HL-60 (cell line): ENCODE measurements at regions not wholly inside any gene's neighbourhood (a gene's known extent, or its start where the extent isn't known, plus 50 kb on each side); places are given as distances from the start of the nearest gene placed in this dataset.

Experiments used
- DNase-seq, 2 experiments: peaks; one replicate each; pipeline ENCODE4 v3.0.0-alpha.2; 2010 to 2020; ENCODE audit warnings: low read depth in 1 of 2, low spot score in 1 of 2
- H3K27ac ChIP-seq: fragments of 250-450 bp; sonication (Bioruptor Pico); replicated peaks from 2 replicates; pipeline ENCODE4 v1.5.1; 2020; ENCODE audit warnings: mild to moderate bottlenecking, moderate library complexity
- H3K27me3 ChIP-seq: fragments of 250-450 bp; sonication (Bioruptor Pico); 2 replicates; pipeline ENCODE4 v1.5.1; 2021; ENCODE audit warnings: mild to moderate bottlenecking, moderate library complexity; ENCODE audit not compliant: insufficient read depth, poor library complexity, severe bottlenecking
- H3K4me3 ChIP-seq: replicated peaks from 2 replicates; pipeline ENCODE4 v1.5.1; 2011; ENCODE audit warnings: mild to moderate bottlenecking, control low read depth, low read length; ENCODE audit not compliant: insufficient read depth
- GABPA ChIP-seq: IDR thresholded peaks from 2 replicates; pipeline ENCODE4 v1.6.1; 2012; ENCODE audit warnings: low read depth
- POLR2AphosphoS5 ChIP-seq: IDR thresholded peaks from 2 replicates; pipeline ENCODE4 v1.6.1; 2012; ENCODE audit warnings: low read depth
- SPI1 ChIP-seq: IDR thresholded peaks from 2 replicates; pipeline ENCODE4 v1.6.1; 2012; ENCODE audit warnings: low read depth, mild to moderate bottlenecking, borderline replicate concordance
- TF ChIP-seq, protein P1 (sequence below): IDR thresholded peaks from one replicate; pipeline ENCODE4 v1.5.1; 2011; ENCODE audit warnings: low read length, control low read depth, inconsistent platforms; ENCODE audit not compliant: insufficient read depth
- TF ChIP-seq, protein P2 (sequence below): IDR thresholded peaks from 2 replicates; pipeline ENCODE4 v1.6.1; 2012; ENCODE audit warnings: low read depth; ENCODE audit not compliant: insufficient replicate concordance

DNA sequence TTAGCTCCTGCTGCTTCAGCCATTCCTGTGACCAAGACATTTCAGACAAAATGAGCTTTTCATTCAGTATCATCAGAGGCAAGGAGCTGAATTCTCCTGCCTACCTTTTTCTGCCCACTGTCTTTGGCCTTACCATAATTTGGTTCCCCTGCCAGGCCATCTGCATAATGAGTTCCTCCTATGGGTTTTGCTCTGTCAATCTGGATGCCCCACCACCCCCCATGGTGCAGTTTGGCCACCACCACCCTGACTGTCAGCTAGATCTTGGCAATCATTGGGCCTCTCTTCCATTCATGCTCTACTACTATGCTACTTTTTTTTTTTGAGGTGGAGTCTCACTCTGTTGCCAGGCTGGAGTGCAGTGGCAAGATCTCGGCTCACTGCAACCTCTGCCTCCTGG is 169.2 kb upstream of the ZKSCAN2 start:
- H3K27me3 ChIP-seq, result no peaks in the 10 kb centered on the region
- TF ChIP-seq SPI1 (no peak), POLR2AphosphoS5 (no peak), GABPA (no peak)
- TF ChIP-seq, protein P1, sequence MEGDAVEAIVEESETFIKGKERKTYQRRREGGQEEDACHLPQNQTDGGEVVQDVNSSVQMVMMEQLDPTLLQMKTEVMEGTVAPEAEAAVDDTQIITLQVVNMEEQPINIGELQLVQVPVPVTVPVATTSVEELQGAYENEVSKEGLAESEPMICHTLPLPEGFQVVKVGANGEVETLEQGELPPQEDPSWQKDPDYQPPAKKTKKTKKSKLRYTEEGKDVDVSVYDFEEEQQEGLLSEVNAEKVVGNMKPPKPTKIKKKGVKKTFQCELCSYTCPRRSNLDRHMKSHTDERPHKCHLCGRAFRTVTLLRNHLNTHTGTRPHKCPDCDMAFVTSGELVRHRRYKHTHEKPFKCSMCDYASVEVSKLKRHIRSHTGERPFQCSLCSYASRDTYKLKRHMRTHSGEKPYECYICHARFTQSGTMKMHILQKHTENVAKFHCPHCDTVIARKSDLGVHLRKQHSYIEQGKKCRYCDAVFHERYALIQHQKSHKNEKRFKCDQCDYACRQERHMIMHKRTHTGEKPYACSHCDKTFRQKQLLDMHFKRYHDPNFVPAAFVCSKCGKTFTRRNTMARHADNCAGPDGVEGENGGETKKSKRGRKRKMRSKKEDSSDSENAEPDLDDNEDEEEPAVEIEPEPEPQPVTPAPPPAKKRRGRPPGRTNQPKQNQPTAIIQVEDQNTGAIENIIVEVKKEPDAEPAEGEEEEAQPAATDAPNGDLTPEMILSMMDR, result no peak
- TF ChIP-seq, protein P2, sequence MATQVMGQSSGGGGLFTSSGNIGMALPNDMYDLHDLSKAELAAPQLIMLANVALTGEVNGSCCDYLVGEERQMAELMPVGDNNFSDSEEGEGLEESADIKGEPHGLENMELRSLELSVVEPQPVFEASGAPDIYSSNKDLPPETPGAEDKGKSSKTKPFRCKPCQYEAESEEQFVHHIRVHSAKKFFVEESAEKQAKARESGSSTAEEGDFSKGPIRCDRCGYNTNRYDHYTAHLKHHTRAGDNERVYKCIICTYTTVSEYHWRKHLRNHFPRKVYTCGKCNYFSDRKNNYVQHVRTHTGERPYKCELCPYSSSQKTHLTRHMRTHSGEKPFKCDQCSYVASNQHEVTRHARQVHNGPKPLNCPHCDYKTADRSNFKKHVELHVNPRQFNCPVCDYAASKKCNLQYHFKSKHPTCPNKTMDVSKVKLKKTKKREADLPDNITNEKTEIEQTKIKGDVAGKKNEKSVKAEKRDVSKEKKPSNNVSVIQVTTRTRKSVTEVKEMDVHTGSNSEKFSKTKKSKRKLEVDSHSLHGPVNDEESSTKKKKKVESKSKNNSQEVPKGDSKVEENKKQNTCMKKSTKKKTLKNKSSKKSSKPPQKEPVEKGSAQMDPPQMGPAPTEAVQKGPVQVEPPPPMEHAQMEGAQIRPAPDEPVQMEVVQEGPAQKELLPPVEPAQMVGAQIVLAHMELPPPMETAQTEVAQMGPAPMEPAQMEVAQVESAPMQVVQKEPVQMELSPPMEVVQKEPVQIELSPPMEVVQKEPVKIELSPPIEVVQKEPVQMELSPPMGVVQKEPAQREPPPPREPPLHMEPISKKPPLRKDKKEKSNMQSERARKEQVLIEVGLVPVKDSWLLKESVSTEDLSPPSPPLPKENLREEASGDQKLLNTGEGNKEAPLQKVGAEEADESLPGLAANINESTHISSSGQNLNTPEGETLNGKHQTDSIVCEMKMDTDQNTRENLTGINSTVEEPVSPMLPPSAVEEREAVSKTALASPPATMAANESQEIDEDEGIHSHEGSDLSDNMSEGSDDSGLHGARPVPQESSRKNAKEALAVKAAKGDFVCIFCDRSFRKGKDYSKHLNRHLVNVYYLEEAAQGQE, result no peak
- no peak for DNase-seq
- H3K27ac ChIP-seq, result no peak overlapping the region
- H3K4me3 ChIP-seq, result no peak overlapping the region

DNA sequence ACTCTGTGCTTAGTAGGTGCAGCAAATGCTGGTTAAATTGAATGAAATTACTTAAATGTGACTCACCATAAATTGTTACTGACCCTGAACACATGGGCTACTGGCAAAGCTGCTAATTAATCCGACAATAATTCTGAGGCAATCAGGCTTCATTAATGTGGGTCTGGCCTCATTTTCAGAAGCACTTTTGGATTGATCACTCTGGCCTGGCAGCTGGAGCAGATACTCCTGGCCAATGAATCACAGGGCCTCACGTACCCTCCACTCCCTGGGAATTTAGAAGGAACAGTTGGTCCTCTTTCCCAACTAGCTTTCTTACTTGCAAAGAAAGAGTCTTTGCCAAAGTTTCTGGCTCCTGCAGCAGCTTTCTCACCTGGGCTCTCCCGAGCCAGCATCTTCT is 162.0 kb upstream of the ZKSCAN2 start:
- no peak for DNase-seq
- TF ChIP-seq SPI1 (no peak), GABPA (no peak), POLR2AphosphoS5 (no peak)
- TF ChIP-seq, protein P2, result no peak
- TF ChIP-seq, protein P1, result no peak
- H3K4me3 ChIP-seq, result no peak overlapping the region

DNA sequence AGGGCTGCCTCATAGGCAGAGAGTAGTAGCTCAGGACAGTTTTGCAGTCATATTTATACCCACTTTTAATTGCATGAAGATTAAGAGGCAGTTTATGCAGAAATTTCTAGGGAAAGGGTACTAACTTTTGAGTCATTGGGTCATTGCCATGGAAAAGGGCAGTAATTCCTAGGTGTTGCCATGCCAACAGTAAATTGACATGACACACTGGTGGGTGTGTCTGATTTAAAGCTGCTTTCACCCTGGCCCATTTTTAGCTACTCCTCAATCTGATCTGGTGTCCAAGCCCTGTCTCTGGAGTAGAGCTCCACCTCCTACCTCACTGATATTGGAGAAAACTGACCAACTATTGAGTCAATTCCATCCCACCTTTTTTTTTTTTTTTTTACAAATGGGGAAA is 161.5 kb upstream of the ZKSCAN2 start:
- TF ChIP-seq, protein P2, result no peak
- TF ChIP-seq GABPA, result no peak
- TF ChIP-seq, protein P1, result no peak
- TF ChIP-seq SPI1, result no peak
- TF ChIP-seq POLR2AphosphoS5, result no peak
- H3K27me3 ChIP-seq, result no peaks in the 10 kb centered on the region
- H3K4me3 ChIP-seq, result no peak overlapping the region
- no peak overlapping the region for H3K27ac ChIP-seq
- no peak for DNase-seq

More for the DNA sequence above, 162.0 kb upstream of the ZKSCAN2 start:
- Histone ChIP-seq H3K27me3 (no peaks in the 10 kb centered on the region), H3K27ac (no peak overlapping the region)
